H1 (cell line): ENCODE measurements at regions not wholly inside any gene's neighbourhood (a gene's known extent, or its start where the extent isn't known, plus 50 kb on each side); places are given as distances from the start of the nearest gene placed in this dataset.

ENCODE experiments used
- CTCF ChIA-PET: fragments of 300-600 bp; sonication (Branson Sonifier 250); formaldehyde crosslinking; loops from one replicate; lab custom pipeline; 2021; ENCODE audit not compliant: partially characterized antibody; lab: Charles Lee
- POLR2A ChIA-PET: fragments of 300-600 bp; sonication (Branson Sonifier 250); formaldehyde crosslinking; loops from one replicate; lab custom pipeline; 2021; ENCODE audit warnings: inconsistent platforms; ENCODE audit not compliant: partially characterized antibody; lab: Charles Lee
- DNase-seq, 2 experiments: peaks; one replicate each; pipeline versions ENCODE4 v3.0.0 to v3.0.0-alpha.2; 2010 to 2022; ENCODE audit warnings: low spot score in 2 of 2, low read depth in 1 of 2, mixed read lengths in 1 of 2
- FAIRE-seq: peaks from 2 replicates; lab custom pipeline; 2011; peaks lifted over from hg19 to GRCh38; lab: Jason Lieb, UNC
- H2AFZ ChIP-seq: 2 replicates; pipeline ENCODE4 v1.8.1; 2012; ENCODE audit warnings: low read length, inconsistent platforms
- H2AK5ac ChIP-seq: 2 replicates; pipeline ENCODE4 v1.6.1; 2013; ENCODE audit warnings: low read depth, low read length
- H2BK120ac ChIP-seq: replicated peaks from 2 replicates; pipeline ENCODE3; 2013; ENCODE audit warnings: low read depth, low read length, inconsistent platforms
- H2BK12ac ChIP-seq: 2 replicates; pipeline ENCODE4 v1.6.1; 2013; ENCODE audit warnings: low read depth, low read length
- H2BK15ac ChIP-seq: 2 replicates; pipeline ENCODE4 v1.6.1; 2013; ENCODE audit warnings: low read length
- H2BK20ac ChIP-seq: 2 replicates; pipeline ENCODE4 v1.6.1; 2013; ENCODE audit warnings: low read length
- H2BK5ac ChIP-seq: 2 replicates; pipeline ENCODE4 v1.6.1; 2013; ENCODE audit warnings: low read depth, low read length
- H3K14ac ChIP-seq: 2 replicates; pipeline ENCODE4 v1.6.1; 2013; ENCODE audit warnings: inconsistent platforms; ENCODE audit not compliant: insufficient read length
- H3K18ac ChIP-seq: 2 replicates; pipeline ENCODE4 v1.6.1; 2013; ENCODE audit warnings: low read length; ENCODE audit errors: extremely low read depth
- H3K23ac ChIP-seq: 2 replicates; pipeline ENCODE4 v1.6.1; 2013; ENCODE audit warnings: inconsistent platforms; ENCODE audit not compliant: insufficient read length
- H3K23me2 ChIP-seq: 2 replicates; pipeline ENCODE4 v1.6.1; 2013; ENCODE audit warnings: low read depth, low read length
- H3K27ac ChIP-seq: 2 replicates; pipeline ENCODE4 v1.6.1; 2011; ENCODE audit warnings: low read depth, low read length, inconsistent platforms
- H3K27me3 ChIP-seq, 4 experiments: replicated peaks in 1 of 4; 1 replicate in 1 of 4; 2 replicates in 3 of 4; pipeline versions ENCODE4 v1.6.1 to v1.8.1; 2011 to 2013; ENCODE audit warnings: low read length in 3 of 4, mild to moderate bottlenecking in 3 of 4, inconsistent platforms in 2 of 4, mixed read lengths in 2 of 4, moderate library complexity in 1 of 4; ENCODE audit not compliant: control insufficient read depth in 3 of 4, insufficient read depth in 3 of 4; ENCODE audit errors: extremely low read depth in 1 of 4
- H3K36me3 ChIP-seq, 4 experiments: 2 replicates each; pipeline versions ENCODE4 v1.6.1 to v1.8.1; 2011 to 2013; ENCODE audit warnings: mild to moderate bottlenecking in 4 of 4, low read length in 3 of 4, moderate library complexity in 2 of 4, control low read depth in 1 of 4, inconsistent platforms in 1 of 4; ENCODE audit not compliant: insufficient read depth in 4 of 4, control insufficient read depth in 2 of 4
- H3K4ac ChIP-seq: replicated peaks from 2 replicates; pipeline ENCODE3; 2013; ENCODE audit warnings: low read length, low read depth, mixed read lengths, inconsistent platforms; ENCODE audit not compliant: insufficient read length
- H3K4me1 ChIP-seq, 4 experiments: replicated peaks in 1 of 4; 1 replicate in 1 of 4; 2 replicates in 3 of 4; pipeline versions ENCODE4 v1.6.1 to v1.8.1; 2011 to 2013; ENCODE audit warnings: low read length in 3 of 4, inconsistent platforms in 2 of 4, mixed read lengths in 1 of 4; ENCODE audit not compliant: insufficient read depth in 4 of 4, control insufficient read depth in 3 of 4
- H3K4me2 ChIP-seq, 2 experiments: 2 replicates each; pipeline versions ENCODE4 v1.6.1 to v1.8.1; 2011 to 2013; ENCODE audit warnings: low read depth in 2 of 2, low read length in 2 of 2, control low read depth in 1 of 2, inconsistent platforms in 1 of 2, mild to moderate bottlenecking in 1 of 2; ENCODE audit not compliant: insufficient read depth in 1 of 2
- H3K4me3 ChIP-seq, 4 experiments: fragments of 200-600, 300-600 bp in 1 of 4; sonication (generic), shearing (Covaris generic), sonication (Bioruptor Twin) in 1 of 4; 2 replicates each; pipeline versions ENCODE4 v1.5.1 to v1.8.1; 2011 to 2016; ENCODE audit warnings: low read length in 4 of 4, low read depth in 3 of 4, control low read depth in 2 of 4, inconsistent platforms in 2 of 4, mild to moderate bottlenecking in 2 of 4, mixed read lengths in 1 of 4, moderate library complexity in 1 of 4; ENCODE audit not compliant: insufficient read depth in 2 of 4; ENCODE audit errors: extremely low read depth in 1 of 4
- H3K56ac ChIP-seq: replicated peaks from 2 replicates; pipeline ENCODE3; 2013; ENCODE audit warnings: low read depth, mild to moderate bottlenecking, mixed read lengths, low read length, inconsistent platforms; ENCODE audit not compliant: insufficient read length
- H3K79me1 ChIP-seq: 2 replicates; pipeline ENCODE4 v1.6.1; 2013; ENCODE audit warnings: low read depth, low read length, control low read depth
- H3K79me2 ChIP-seq, 2 experiments: 2 replicates each; pipeline versions ENCODE4 v1.6.1 to v1.8.1; 2012 to 2013; ENCODE audit warnings: low read length in 2 of 2, mild to moderate bottlenecking in 2 of 2, inconsistent platforms in 1 of 2; ENCODE audit not compliant: insufficient read depth in 2 of 2, control insufficient read depth in 1 of 2
- H3K9ac ChIP-seq, 4 experiments: replicated peaks in 1 of 4; 1 replicate in 1 of 4; 2 replicates in 3 of 4; pipeline versions ENCODE4 v1.6.1 to v1.8.1; 2011 to 2013; ENCODE audit warnings: low read depth in 3 of 4, low read length in 3 of 4, control low read depth in 2 of 4, mild to moderate bottlenecking in 2 of 4, moderate library complexity in 2 of 4, inconsistent platforms in 1 of 4; ENCODE audit errors: extremely low read depth in 1 of 4
- H3K9me3 ChIP-seq, 2 experiments: 2 replicates each; pipeline versions ENCODE4 v1.6.1 to v1.8.1; 2012 to 2013; ENCODE audit warnings: mild to moderate bottlenecking in 2 of 2, moderate library complexity in 2 of 2, control low read depth in 1 of 2, inconsistent platforms in 1 of 2, low read depth in 1 of 2, low read length in 1 of 2, mixed read lengths in 1 of 2; ENCODE audit not compliant: insufficient read depth in 2 of 2
- H4K20me1 ChIP-seq, 2 experiments: replicated peaks in 1 of 2; 2 replicates each; pipeline versions ENCODE3 to v1.8.1; 2011 to 2013; ENCODE audit warnings: inconsistent platforms in 2 of 2, low read length in 2 of 2, mild to moderate bottlenecking in 1 of 2; ENCODE audit not compliant: insufficient read depth in 2 of 2, control insufficient read depth in 1 of 2
- H4K5ac ChIP-seq: 2 replicates; pipeline ENCODE4 v1.6.1; 2013; ENCODE audit warnings: low read length, low read depth, mixed read lengths, inconsistent platforms; ENCODE audit not compliant: insufficient read length
- H4K8ac ChIP-seq: 2 replicates; pipeline ENCODE4 v1.8.0; 2013; ENCODE audit warnings: mild to moderate bottlenecking, moderate library complexity, low read length, inconsistent platforms; ENCODE audit not compliant: insufficient read depth; ENCODE audit errors: extremely low read depth
- H4K91ac ChIP-seq: replicated peaks from 2 replicates; pipeline ENCODE3; 2013; ENCODE audit warnings: low read length, mixed read lengths, inconsistent platforms; ENCODE audit not compliant: insufficient read length
- CTBP2 ChIP-seq: IDR thresholded peaks from 2 replicates; pipeline ENCODE4 v1.7.0; 2011; ENCODE audit warnings: borderline replicate concordance, mild to moderate bottlenecking, moderate library complexity, mixed read lengths, low read length; ENCODE audit not compliant: insufficient read depth, insufficient read length
- KDM4A ChIP-seq: IDR thresholded peaks from one replicate; pipeline ENCODE4 v1.7.1; 2012; ENCODE audit warnings: low read depth, mild to moderate bottlenecking, moderate library complexity, low read length, inconsistent platforms; ENCODE audit not compliant: severe bottlenecking
- POU5F1 ChIP-seq: IDR thresholded peaks from 2 replicates; pipeline ENCODE4 v1.6.1; 2011; ENCODE audit warnings: low read depth, mild to moderate bottlenecking, low read length, moderate library complexity
- RXRA ChIP-seq: IDR thresholded peaks from 2 replicates; pipeline ENCODE4 v1.6.1; 2011; ENCODE audit warnings: low read depth, mild to moderate bottlenecking, low read length, moderate library complexity; ENCODE audit not compliant: insufficient read depth
- SUZ12 ChIP-seq: fragments of 200-600 bp; sonication (generic); IDR thresholded peaks from 2 replicates; pipeline ENCODE4 v1.6.1; 2012; ENCODE audit warnings: mild to moderate bottlenecking, inconsistent platforms, low read length, moderate library complexity, mixed read lengths
- TAF7 ChIP-seq: optimal IDR thresholded peaks from 2 replicates; pipeline ENCODE3; 2011; ENCODE audit warnings: low read depth, mild to moderate bottlenecking, inconsistent platforms, low read length, moderate library complexity, borderline replicate concordance
- WGBS, 2 experiments: shearing (Covaris generic) in 1 of 2; methylation state at CpG; one replicate each; pipeline versions ENCODE4 v1.1.6 to v1.1.7; 2013 to 2015; ENCODE audit warnings: low lambda C conversion rate in 2 of 2, mixed read lengths in 2 of 2, inconsistent platforms in 1 of 2, low coverage in 1 of 2, missing lambda C conversion rate in 1 of 2; ENCODE audit not compliant: insufficient replicate concordance in 2 of 2, insufficient coverage in 1 of 2, insufficient read length in 1 of 2; ENCODE audit errors: extremely low coverage in 1 of 2, missing lambda C conversion rate in 1 of 2; 5-methylcytosine and 5-hydroxymethylcytosine counted together
- TF ChIP-seq, protein P1 (sequence below), 3 experiments: IDR thresholded peaks; 1 replicate in 2 of 3; 2 replicates in 1 of 3; pipeline versions ENCODE4 v1.5.1 to v1.6.1; 2011; ENCODE audit warnings: low read length in 3 of 3, mild to moderate bottlenecking in 3 of 3, inconsistent platforms in 2 of 3, low read depth in 1 of 3, moderate library complexity in 1 of 3; ENCODE audit not compliant: insufficient read depth in 1 of 3; ENCODE audit errors: control extremely low read depth in 1 of 3
- TF ChIP-seq, protein P2 (sequence below): IDR thresholded peaks from 2 replicates; pipeline ENCODE4 v1.6.1; 2011; ENCODE audit warnings: low read length, improper control_type of control experiment

DNA sequence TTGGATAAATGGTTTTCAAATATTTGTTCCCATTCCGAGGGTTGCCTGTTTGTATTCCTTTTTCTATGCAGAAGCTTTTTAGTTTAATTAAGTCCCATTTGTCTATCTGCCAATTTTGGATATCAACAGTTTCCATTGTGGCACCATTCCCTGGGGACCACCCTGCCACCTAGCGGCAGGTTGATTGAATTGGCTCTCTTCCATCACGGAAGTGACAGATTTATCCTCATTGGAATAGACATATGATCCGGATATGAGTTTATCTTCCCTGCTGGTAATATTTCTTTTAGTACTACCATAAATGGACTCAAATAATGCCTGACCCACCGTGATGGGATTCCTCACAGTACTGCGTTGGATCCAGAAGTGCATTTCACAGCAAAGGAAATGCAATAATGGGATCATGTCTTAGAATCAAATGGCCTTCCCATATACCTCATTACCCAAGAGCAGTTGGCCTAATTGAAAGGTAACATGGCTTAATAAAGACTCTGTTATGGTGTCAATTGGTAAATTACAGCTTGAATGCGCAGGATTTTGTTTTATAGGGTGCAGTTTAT, 327.0 kb downstream of the BMP2 start:
- Histone ChIP-seq H2AK5ac (no peak overlapping the region), H3K4me3 (no peak overlapping the region), H4K20me1 (no peaks in the 10 kb centered on the region), H3K56ac (no peak overlapping the region), H3K23me2 (no peaks in the 10 kb centered on the region; the same call in 1 of the 2 replicates), H2BK20ac (no peak overlapping the region), H3K36me3 (no peaks in the 10 kb centered on the region), H2BK120ac (no peak overlapping the region), H3K27me3 (no peaks in the 10 kb centered on the region), H4K5ac (no peak overlapping the region), H3K4me2 (no peak overlapping the region), H2AFZ (peak overlapping the region; percentile 86; the same call in 1 of the 2 replicates), H4K91ac (no peak overlapping the region), H2BK15ac (no peak overlapping the region), H3K23ac (no peak overlapping the region), H3K79me2 (no peaks in the 10 kb centered on the region), H3K79me1 (no peaks in the 10 kb centered on the region), H3K4ac (no peak overlapping the region), H3K4me1 (no peaks in the 10 kb centered on the region), H2BK12ac (no peak overlapping the region), H3K14ac (no peak overlapping the region), H3K27ac (no peak overlapping the region), H4K8ac (no peak overlapping the region), H3K18ac (no peak overlapping the region), H3K9me3 (no peaks in the 10 kb centered on the region), H2BK5ac (no peak overlapping the region), H3K9ac (no peak overlapping the region)
- peak in 1 of 2 experiments; percentile 63 for DNase-seq
- POLR2A ChIA-PET = no interaction called here
- CTCF ChIA-PET = interaction anchor here (0.6 to 5.9 kb wide), 21 partner anchors 8 to 840 kb away, joined by 3 to 28 read pairs (median 4); no protein-coding TSS in a partner anchor
- peak; percentile 87 for FAIRE-seq
- 19% methylated on average over 7 of the region's 7 CpGs; no CpG with 5 or more reads in 1 of the 2 experiments for WGBS, 2 experiments
- no peak for TF ChIP-seq CTBP2
- TF ChIP-seq RXRA = no peak
- no peak for TF ChIP-seq KDM4A
- no peak for TF ChIP-seq SUZ12
- TF ChIP-seq, protein P1, sequence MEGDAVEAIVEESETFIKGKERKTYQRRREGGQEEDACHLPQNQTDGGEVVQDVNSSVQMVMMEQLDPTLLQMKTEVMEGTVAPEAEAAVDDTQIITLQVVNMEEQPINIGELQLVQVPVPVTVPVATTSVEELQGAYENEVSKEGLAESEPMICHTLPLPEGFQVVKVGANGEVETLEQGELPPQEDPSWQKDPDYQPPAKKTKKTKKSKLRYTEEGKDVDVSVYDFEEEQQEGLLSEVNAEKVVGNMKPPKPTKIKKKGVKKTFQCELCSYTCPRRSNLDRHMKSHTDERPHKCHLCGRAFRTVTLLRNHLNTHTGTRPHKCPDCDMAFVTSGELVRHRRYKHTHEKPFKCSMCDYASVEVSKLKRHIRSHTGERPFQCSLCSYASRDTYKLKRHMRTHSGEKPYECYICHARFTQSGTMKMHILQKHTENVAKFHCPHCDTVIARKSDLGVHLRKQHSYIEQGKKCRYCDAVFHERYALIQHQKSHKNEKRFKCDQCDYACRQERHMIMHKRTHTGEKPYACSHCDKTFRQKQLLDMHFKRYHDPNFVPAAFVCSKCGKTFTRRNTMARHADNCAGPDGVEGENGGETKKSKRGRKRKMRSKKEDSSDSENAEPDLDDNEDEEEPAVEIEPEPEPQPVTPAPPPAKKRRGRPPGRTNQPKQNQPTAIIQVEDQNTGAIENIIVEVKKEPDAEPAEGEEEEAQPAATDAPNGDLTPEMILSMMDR (IDR thresholded peaks at IDR 0.05; ENCODE audit: control extremely low read depth in 1 of 3, insufficient read depth in 1 of 3, low read depth in 1 of 3, low read length in 3 of 3) = peak; percentile 76 to 81 (median 80)
- TF ChIP-seq, protein P2, sequence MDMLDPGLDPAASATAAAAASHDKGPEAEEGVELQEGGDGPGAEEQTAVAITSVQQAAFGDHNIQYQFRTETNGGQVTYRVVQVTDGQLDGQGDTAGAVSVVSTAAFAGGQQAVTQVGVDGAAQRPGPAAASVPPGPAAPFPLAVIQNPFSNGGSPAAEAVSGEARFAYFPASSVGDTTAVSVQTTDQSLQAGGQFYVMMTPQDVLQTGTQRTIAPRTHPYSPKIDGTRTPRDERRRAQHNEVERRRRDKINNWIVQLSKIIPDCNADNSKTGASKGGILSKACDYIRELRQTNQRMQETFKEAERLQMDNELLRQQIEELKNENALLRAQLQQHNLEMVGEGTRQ = no peak
- no peak for TF ChIP-seq TAF7
- no peak for TF ChIP-seq POU5F1
